ENCODE measurements at regions not wholly inside any gene's neighbourhood (a gene's known extent, or its start where the extent isn't known, plus 50 kb on each side); places are given as distances from the start of the nearest gene placed in this dataset.

DNA sequence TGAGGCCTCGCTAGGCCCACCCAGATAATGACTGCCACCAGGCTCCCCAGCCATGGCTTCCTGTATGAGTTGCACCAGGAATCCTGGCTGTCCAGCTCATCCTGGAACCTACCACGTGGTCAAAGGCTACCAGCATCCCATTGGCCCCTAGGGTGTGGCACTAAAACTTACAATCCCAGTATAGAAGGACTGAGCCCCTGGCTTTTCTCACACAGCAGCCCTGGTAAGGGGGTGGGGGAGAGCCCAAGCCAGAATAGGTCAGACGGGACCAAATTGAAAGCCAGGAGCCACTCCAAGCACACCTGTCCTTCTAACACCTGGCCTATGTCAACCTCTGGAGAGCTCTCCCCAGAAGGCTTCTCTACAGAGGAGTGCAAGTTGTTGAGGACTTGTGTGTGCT, 269.3 kb upstream of the AGTR2 start:
- Histone ChIP-seq H3K4me1 (no peaks in the 10 kb centered on the region), H3K27ac (no peak overlapping the region), H3K4me2 (ENCODE audit: low read length) (no peak overlapping the region), H3K36me3 (ENCODE audit: control insufficient read depth, insufficient read depth, low read length) (no peaks in the 10 kb centered on the region), H3K9ac (no peak overlapping the region), H2AFZ (no peak overlapping the region), H3K79me2 (no peaks in the 10 kb centered on the region), H3K4me3 (ENCODE audit: low read depth, low read length) (no peak overlapping the region), H3K9me3 (ENCODE audit: control insufficient read depth, low read length) (no peaks in the 10 kb centered on the region), H3K27me3 (ENCODE audit: control insufficient read depth, insufficient read depth, low read length) (no peaks in the 10 kb centered on the region)
- TF ChIP-seq, protein P1, sequence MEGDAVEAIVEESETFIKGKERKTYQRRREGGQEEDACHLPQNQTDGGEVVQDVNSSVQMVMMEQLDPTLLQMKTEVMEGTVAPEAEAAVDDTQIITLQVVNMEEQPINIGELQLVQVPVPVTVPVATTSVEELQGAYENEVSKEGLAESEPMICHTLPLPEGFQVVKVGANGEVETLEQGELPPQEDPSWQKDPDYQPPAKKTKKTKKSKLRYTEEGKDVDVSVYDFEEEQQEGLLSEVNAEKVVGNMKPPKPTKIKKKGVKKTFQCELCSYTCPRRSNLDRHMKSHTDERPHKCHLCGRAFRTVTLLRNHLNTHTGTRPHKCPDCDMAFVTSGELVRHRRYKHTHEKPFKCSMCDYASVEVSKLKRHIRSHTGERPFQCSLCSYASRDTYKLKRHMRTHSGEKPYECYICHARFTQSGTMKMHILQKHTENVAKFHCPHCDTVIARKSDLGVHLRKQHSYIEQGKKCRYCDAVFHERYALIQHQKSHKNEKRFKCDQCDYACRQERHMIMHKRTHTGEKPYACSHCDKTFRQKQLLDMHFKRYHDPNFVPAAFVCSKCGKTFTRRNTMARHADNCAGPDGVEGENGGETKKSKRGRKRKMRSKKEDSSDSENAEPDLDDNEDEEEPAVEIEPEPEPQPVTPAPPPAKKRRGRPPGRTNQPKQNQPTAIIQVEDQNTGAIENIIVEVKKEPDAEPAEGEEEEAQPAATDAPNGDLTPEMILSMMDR (IDR thresholded peaks at IDR 0.05), result no peak

DNA sequence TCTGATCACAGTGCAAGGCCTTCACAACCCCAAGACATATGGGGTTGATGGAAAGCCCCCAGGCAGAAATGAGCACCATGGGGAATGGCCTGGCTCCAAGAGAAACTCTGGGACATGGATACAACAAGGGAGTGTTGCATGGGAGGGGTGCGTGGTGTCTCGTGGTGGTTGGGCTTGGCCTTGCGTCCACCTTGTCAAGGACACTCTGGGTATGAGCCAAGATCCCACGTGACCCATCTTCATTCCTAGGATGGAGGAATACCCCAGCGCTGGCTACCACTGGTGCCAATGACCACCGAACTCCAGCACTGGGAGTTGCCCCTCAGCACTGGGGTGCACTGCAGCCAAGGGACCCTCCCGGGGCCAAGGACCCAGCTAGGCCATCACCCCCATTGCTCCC, 267.5 kb upstream of the AGTR2 start:
- Histone ChIP-seq H2AFZ (no peak overlapping the region), H3K4me2 (ENCODE audit: low read length) (no peak overlapping the region), H3K9ac (no peak overlapping the region), H3K9me3 (ENCODE audit: control insufficient read depth, low read length) (no peaks in the 10 kb centered on the region), H3K4me3 (ENCODE audit: low read depth, low read length) (no peak overlapping the region), H3K27ac (no peak overlapping the region), H3K36me3 (ENCODE audit: control insufficient read depth, insufficient read depth, low read length) (no peaks in the 10 kb centered on the region), H3K79me2 (no peaks in the 10 kb centered on the region), H3K27me3 (ENCODE audit: control insufficient read depth, insufficient read depth, low read length) (no peaks in the 10 kb centered on the region), H3K4me1 (peaks cover 3% of the 10 kb centered on the region)
- TF ChIP-seq, protein P1 (IDR thresholded peaks at IDR 0.05), result no peak

DNA sequence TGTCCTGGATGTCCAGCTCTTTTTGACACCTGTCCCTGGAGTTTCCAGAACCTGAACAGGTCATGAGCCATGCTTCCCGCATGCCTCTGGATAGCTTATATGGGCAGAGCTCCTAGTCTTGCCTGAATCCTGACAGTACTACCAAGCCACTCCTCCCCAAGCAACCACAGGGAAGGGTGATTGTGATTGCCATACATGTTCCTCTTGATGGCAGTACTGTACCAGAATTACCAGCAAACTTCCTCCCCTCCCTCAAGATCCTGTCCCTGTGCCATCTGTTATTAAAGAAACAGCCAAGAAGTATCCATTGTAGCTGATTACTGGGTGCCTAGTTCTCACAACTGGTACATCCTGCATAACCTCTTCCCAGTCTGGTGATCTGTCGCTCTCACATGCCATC, 264.3 kb upstream of the AGTR2 start:
- Histone ChIP-seq H3K4me2 (ENCODE audit: low read length) (no peak overlapping the region), H3K4me1 (peaks cover 3% of the 10 kb centered on the region), H3K4me3 (ENCODE audit: low read depth, low read length) (no peak overlapping the region), H3K27me3 (ENCODE audit: control insufficient read depth, insufficient read depth, low read length) (no peaks in the 10 kb centered on the region), H3K9ac (no peak overlapping the region), H3K79me2 (no peaks in the 10 kb centered on the region), H2AFZ (no peak overlapping the region), H3K9me3 (ENCODE audit: control insufficient read depth, low read length) (no peaks in the 10 kb centered on the region), H3K36me3 (ENCODE audit: control insufficient read depth, insufficient read depth, low read length) (no peaks in the 10 kb centered on the region), H3K27ac (no peak overlapping the region)
- TF ChIP-seq, protein P1 (IDR thresholded peaks at IDR 0.05), result no peak

DNA sequence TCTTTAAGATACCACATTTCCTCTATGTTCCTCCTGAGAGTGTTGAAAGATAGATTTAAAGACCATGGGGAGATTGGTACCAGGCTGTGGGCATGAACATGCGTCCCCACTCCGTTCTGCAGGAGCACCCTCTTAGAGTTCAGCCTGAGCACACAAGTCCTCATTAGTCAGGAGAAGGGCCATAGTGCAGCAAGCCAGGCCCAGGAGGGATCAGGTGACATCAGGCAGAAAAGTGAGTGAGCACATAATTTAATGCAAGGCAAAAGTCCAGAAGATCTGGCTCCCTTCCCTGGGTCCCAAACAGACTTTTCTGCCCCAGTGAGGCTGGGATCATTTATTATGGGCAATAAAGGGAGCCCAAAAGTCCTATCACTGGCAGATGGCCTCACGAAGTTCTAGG, 263.7 kb upstream of the AGTR2 start:
- Histone ChIP-seq H3K27me3 (ENCODE audit: control insufficient read depth, insufficient read depth, low read length) (no peaks in the 10 kb centered on the region), H3K36me3 (ENCODE audit: control insufficient read depth, insufficient read depth, low read length) (no peaks in the 10 kb centered on the region), H3K9ac (no peak overlapping the region), H3K79me2 (no peaks in the 10 kb centered on the region), H2AFZ (no peak overlapping the region), H3K9me3 (ENCODE audit: control insufficient read depth, low read length) (no peaks in the 10 kb centered on the region), H3K27ac (no peak overlapping the region), H3K4me2 (ENCODE audit: low read length) (no peak overlapping the region), H3K4me3 (ENCODE audit: low read depth, low read length) (no peak overlapping the region), H3K4me1 (peaks cover 3% of the 10 kb centered on the region)
- TF ChIP-seq, protein P1 (IDR thresholded peaks at IDR 0.05), result no peak

DNA sequence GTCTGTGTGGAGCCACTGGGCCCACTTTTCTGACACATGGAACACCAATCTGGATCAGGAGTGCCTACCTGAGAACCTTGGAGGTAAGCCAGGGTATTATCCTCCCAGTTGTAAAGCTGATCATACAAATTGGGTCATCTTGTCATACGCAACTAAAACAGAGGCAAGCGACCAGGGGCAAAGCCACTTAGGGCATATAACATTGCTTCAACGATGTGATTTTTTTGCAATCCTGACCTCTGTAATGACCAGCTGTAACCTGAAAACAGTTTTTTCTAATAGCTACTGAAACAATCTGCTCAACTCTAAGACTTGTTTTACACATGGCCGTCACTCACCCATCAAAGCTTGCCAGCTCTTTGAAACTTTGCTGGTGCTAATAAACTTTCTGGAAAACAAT, 261.5 kb upstream of the AGTR2 start:
- Histone ChIP-seq H3K4me3 (ENCODE audit: low read depth, low read length) (no peak overlapping the region), H3K36me3 (ENCODE audit: control insufficient read depth, insufficient read depth, low read length) (no peaks in the 10 kb centered on the region), H3K27me3 (ENCODE audit: control insufficient read depth, insufficient read depth, low read length) (no peaks in the 10 kb centered on the region), H3K9ac (no peak overlapping the region), H2AFZ (no peak overlapping the region), H3K27ac (no peak overlapping the region), H3K4me2 (ENCODE audit: low read length) (no peak overlapping the region), H3K79me2 (no peaks in the 10 kb centered on the region), H3K9me3 (ENCODE audit: control insufficient read depth, low read length) (no peaks in the 10 kb centered on the region), H3K4me1 (peaks cover 3% of the 10 kb centered on the region)
- TF ChIP-seq, protein P1 (IDR thresholded peaks at IDR 0.05), result no peak
